Erythroblast (primary cell): ENCODE measurements at regions not wholly inside any gene's neighbourhood (a gene's known extent, or its start where the extent isn't known, plus 50 kb on each side); places are given as distances from the start of the nearest gene placed in this dataset.
"Not testable (repeated sequence)": the region's sequence is repeated elsewhere in the genome, so short reads cannot be mapped to it uniquely, and the experiment has no call there.

Source experiments
- GATA1 ChIP-seq: IDR thresholded peaks from 2 replicates; pipeline ENCODE4 v1.6.1; 2011; ENCODE audit warnings: low read depth, mild to moderate bottlenecking, control low read depth, low read length, moderate library complexity
- POLR2A ChIP-seq: IDR thresholded peaks from 2 replicates; pipeline ENCODE4 v1.6.1; 2011; ENCODE audit warnings: mild to moderate bottlenecking, low read length

DNA sequence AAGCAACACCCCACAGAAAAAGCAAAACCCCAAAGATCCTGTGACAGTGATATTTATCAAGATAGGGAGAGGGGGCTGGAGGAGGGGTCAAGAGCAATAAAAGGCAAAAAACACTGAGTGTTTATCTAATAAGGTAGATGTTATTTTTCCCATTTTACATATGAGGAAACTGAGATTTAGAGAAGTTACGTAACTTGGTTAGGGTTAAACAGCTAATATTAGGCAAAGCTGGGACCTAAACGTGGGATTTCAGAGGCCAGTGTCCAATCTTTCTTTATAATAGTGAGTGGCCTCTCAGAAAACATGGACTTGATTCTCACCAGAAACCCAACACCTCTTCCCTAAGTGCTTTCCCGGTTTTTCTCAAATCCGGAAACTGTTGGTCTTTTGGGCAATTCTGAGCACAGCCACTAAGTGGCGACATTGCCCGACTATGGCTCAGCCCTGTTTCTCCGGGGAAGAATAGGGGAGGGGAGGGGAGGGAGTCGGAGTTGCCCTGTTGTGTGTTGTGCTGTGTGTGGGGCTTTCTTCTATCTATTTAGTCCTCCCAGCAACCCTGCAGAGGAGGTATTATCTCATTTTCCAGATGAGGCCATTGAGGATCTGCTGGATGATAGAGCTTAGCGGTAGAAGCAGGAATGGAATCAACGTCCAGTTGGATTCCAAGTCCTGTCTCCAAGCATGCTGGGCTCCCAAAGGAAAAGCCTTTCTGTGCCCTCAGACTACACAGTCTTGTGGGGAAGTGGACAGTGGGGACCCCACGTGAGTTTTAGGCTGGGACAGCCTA, 58.7 kb upstream of the ETV3 start:
- not testable (repeated sequence) for TF ChIP-seq POLR2A, GATA1
